Type B pancreatic cell (in vitro differentiated cells): ENCODE measurements at regions not wholly inside any gene's neighbourhood (a gene's known extent, or its start where the extent isn't known, plus 50 kb on each side); places are given as distances from the start of the nearest gene placed in this dataset.

ENCODE experiments used
- DNase-seq: peaks from one replicate; pipeline ENCODE4 v3.0.0; 2021; ENCODE audit warnings: mixed read lengths; ENCODE audit not compliant: unreplicated experiment; ENCODE audit errors: extremely low spot score
- H3K27ac Mint-ChIP-seq: 2 replicates; pipeline ENCODE4 v1.8.0; 2021; ENCODE audit warnings: mild to moderate bottlenecking, mixed read lengths
- H3K27me3 Mint-ChIP-seq: 2 replicates; pipeline ENCODE4 v1.8.0; 2021; ENCODE audit warnings: mixed read lengths
- H3K36me3 Mint-ChIP-seq: 2 replicates; pipeline ENCODE4 v1.8.0; 2021; ENCODE audit warnings: mixed read lengths
- H3K4me1 Mint-ChIP-seq: one replicate; pipeline ENCODE4 v1.8.0; 2021; ENCODE audit warnings: mixed read lengths; ENCODE audit not compliant: unreplicated experiment
- H3K4me3 Mint-ChIP-seq: 2 replicates; pipeline ENCODE4 v1.8.0; 2021; ENCODE audit warnings: mild to moderate bottlenecking, mixed read lengths
- H3K9me3 Mint-ChIP-seq: 2 replicates; pipeline ENCODE4 v1.8.0; 2021; ENCODE audit warnings: mixed read lengths
- TF ChIP-seq, protein P1 (sequence below): fragments of 200-600 bp; sonication (generic); conservative IDR thresholded peaks from 2 replicates; pipeline ENCODE4 v1.5.0; 2021; ENCODE audit warnings: antibody characterized with exemption, mild to moderate bottlenecking

DNA sequence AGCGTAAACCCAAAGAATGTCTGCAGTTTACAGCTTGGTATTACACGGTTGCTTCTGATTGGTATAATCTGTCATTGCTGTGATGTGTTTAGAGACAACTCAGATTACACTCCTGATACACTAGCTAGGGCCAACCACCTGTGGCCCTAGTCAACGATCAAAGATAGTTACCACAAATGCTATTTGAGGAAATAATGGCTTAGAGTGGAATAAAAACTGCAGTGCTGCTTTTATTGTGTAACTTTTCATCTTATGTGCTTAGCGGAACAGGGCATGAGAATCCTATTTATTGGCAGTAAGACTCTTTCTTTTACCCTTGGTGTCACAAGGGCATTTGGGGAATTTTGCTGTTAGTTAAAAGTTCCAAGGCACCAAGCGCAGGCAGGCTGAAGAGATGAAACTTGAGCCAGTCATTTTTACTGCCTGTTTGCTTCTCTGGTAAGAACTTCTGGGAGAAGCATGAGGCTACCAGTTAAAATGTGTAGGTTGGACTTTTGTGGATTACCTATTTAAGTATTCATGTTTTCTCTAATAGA is 363.3 kb downstream of the KCNRG start:
- TF ChIP-seq, protein P1, sequence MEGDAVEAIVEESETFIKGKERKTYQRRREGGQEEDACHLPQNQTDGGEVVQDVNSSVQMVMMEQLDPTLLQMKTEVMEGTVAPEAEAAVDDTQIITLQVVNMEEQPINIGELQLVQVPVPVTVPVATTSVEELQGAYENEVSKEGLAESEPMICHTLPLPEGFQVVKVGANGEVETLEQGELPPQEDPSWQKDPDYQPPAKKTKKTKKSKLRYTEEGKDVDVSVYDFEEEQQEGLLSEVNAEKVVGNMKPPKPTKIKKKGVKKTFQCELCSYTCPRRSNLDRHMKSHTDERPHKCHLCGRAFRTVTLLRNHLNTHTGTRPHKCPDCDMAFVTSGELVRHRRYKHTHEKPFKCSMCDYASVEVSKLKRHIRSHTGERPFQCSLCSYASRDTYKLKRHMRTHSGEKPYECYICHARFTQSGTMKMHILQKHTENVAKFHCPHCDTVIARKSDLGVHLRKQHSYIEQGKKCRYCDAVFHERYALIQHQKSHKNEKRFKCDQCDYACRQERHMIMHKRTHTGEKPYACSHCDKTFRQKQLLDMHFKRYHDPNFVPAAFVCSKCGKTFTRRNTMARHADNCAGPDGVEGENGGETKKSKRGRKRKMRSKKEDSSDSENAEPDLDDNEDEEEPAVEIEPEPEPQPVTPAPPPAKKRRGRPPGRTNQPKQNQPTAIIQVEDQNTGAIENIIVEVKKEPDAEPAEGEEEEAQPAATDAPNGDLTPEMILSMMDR: no peak
- Mint-ChIP-seq H3K27ac (no peak overlapping the region), H3K36me3 (no peaks in the 10 kb centered on the region), H3K9me3 (peaks cover 7% of the 10 kb centered on the region), H3K4me3 (no peak overlapping the region), H3K4me1 (peaks cover 10% of the 10 kb centered on the region), H3K27me3 (no peaks in the 10 kb centered on the region)
- no peak for DNase-seq

DNA sequence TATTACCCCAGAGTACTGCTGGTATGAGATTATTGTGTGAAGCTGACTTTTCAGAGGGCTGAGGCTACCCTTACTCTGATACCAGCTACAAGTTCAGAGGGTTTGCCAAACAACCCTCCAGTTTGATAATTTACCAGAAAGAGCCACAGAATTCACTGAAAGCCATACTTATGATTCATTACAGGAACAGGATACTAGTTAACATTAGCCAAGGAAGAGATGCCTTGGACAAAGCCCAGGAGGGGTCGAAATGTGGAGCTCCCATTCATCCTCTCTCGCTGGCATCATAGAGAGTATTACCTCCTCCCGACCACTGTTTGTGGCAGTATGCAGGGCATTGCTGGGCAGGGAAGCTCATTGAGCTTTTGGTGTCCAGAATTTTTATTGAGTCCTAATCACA is 364.3 kb downstream of the KCNRG start:
- H3K4me1 Mint-ChIP-seq: peaks cover 10% of the 10 kb centered on the region
- TF ChIP-seq, protein P1: no peak
- no peak for DNase-seq
- H3K27me3 Mint-ChIP-seq: no peaks in the 10 kb centered on the region
- H3K36me3 Mint-ChIP-seq: no peaks in the 10 kb centered on the region
- H3K27ac Mint-ChIP-seq: no peak overlapping the region
- peaks cover 7% of the 10 kb centered on the region for H3K9me3 Mint-ChIP-seq
- no peak overlapping the region for H3K4me3 Mint-ChIP-seq

DNA sequence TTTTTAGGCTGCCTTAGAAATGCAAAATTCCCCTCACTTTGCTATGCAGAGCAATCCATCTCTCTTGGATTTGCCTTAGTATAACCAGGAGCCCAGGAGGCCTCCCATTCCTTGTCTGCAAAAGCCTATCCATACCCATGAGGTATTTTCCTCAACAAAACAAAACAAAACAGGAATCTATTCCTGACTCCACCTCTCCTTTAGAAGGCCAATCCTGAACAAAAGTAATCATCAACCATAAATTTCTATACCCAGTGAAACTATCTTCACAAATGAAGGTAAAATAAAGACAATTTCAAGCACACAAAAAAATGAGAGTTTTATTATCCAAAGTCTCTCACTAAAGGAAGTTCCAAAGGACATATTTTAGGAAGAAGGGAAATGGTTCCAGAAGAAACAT is 365.7 kb downstream of the KCNRG start:
- Mint-ChIP-seq H3K36me3 (no peaks in the 10 kb centered on the region), H3K27ac (no peak overlapping the region), H3K27me3 (no peaks in the 10 kb centered on the region), H3K4me1 (peaks cover 10% of the 10 kb centered on the region), H3K4me3 (no peak overlapping the region), H3K9me3 (peaks cover 7% of the 10 kb centered on the region)
- TF ChIP-seq, protein P1: no peak
- no peak for DNase-seq

DNA sequence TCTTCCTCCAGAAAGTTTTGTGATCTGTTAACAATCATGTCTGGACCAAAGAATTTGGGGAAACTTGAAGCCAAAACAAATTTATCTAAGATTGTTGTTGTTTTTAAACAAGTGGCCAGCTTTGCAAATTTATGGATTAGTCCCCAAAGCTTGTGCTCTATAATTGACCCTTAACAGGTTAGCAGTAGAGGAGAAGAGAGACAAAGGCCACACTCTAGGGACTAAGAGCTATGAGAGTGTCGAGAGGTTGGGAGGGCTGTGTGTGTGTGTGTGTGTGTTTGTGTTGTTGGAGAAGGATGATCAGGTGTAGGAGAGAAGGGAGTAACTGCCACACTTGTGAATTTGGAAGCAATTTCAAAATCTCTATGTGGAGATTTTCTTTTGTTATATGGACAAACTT is 367.3 kb downstream of the KCNRG start:
- DNase-seq: no peak
- Mint-ChIP-seq H3K27me3 (no peaks in the 10 kb centered on the region), H3K36me3 (no peaks in the 10 kb centered on the region), H3K4me3 (no peak overlapping the region), H3K27ac (no peak overlapping the region), H3K9me3 (peaks cover 7% of the 10 kb centered on the region), H3K4me1 (peaks cover 23% of the 10 kb centered on the region)
- TF ChIP-seq, protein P1: no peak

DNA sequence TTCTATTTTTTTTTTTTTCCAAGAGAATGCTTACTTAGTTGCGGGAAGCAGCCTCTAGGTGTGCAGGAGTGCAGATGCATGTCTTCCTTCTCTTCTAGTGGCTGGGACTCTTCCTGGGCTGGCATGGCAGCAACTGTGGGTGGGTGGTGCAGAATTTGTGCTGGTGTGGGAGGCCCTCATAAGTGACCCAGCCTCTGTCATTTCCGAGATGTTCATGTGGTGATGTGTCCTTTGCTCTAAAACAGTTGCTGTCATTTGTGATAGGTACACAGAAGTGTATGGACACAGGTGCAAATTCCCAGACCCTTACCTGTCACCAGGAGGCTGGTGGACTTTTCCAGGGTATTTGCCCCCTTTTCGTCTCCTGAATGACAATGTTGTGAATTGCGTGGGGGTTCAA is 367.7 kb downstream of the KCNRG start:
- Mint-ChIP-seq H3K27ac (no peak overlapping the region), H3K36me3 (no peaks in the 10 kb centered on the region), H3K9me3 (peaks cover 7% of the 10 kb centered on the region), H3K4me3 (no peak overlapping the region), H3K4me1 (peaks cover 21% of the 10 kb centered on the region), H3K27me3 (no peaks in the 10 kb centered on the region)
- TF ChIP-seq, protein P1: no peak
- DNase-seq: no peak

DNA sequence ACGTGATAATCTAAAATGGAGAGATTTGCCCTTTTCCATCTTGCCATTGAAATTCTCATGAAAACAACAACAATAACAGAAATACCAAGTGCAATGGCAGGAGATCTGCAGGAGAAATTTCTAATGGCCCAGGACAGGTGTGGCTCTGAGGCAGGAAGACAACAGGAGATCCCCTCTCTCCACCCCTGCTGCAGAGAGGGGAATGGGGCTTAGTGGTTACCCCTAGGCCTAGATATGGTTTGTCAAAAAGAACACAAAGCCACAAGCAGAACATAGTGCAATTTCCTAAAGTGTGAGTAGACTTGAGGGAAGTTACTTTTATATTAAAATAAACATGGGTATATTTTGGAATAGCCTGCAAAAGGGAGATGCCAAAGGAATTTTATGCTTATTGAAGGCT is 369.5 kb downstream of the KCNRG start:
- H3K4me1 Mint-ChIP-seq: peaks cover 18% of the 10 kb centered on the region
- H3K36me3 Mint-ChIP-seq: no peaks in the 10 kb centered on the region
- no peaks in the 10 kb centered on the region for H3K27me3 Mint-ChIP-seq

More for the DNA sequence above, 369.5 kb downstream of the KCNRG start:
- H3K27ac Mint-ChIP-seq: no peak overlapping the region
- no peak for DNase-seq
- H3K4me3 Mint-ChIP-seq: no peak overlapping the region
- TF ChIP-seq, protein P1: no peak
- peaks cover 7% of the 10 kb centered on the region for H3K9me3 Mint-ChIP-seq
